IMR-90 (cell line): ENCODE measurements at regions not wholly inside any gene's neighbourhood (a gene's known extent, or its start where the extent isn't known, plus 50 kb on each side); places are given as distances from the start of the nearest gene placed in this dataset.

ENCODE experiments used
- ATAC-seq: fragments of 200-7000 bp; cut with Tn5 transposase; 2 replicates; pipeline ENCODE4 v1.9.1; 2020; ENCODE audit warnings: low read depth, mild to moderate bottlenecking, moderate library complexity
- BruUV-seq: library from RNA; stranded (reverse); fragments of 400-500 nt; replicated peaks from 2 replicates; lab custom pipeline; 2021; lab: Mats Ljungman, UMichigan
- CTCF ChIA-PET: fragments of 300-600 bp; formaldehyde crosslinking; extraction: SDS; loops from one replicate; lab custom pipeline; 2021; ENCODE audit warnings: antibody characterized with exemption; lab: Yijun Ruan, JAX
- POLR2A ChIA-PET: fragments of 300-600 bp; sonication (Branson Sonifier 250); formaldehyde crosslinking; loops from one replicate; lab custom pipeline; 2022; ENCODE audit warnings: antibody characterized with exemption; ENCODE audit not compliant: unreplicated experiment; lab: Charles Lee
- DNase-seq: peaks from one replicate; pipeline ENCODE4 v3.0.0; 2013
- H2AFZ ChIP-seq: replicated peaks from 2 replicates; pipeline ENCODE3; 2013; ENCODE audit warnings: low read length, mild to moderate bottlenecking; ENCODE audit not compliant: poor library complexity
- H2AK5ac ChIP-seq: 2 replicates; pipeline ENCODE4 v1.6.1; 2013; ENCODE audit warnings: low read depth, low read length, inconsistent platforms
- H2AK9ac ChIP-seq: replicated peaks from 2 replicates; pipeline ENCODE3; 2013; ENCODE audit warnings: mild to moderate bottlenecking, low read depth, low read length, moderate library complexity; ENCODE audit not compliant: poor library complexity
- H2BK120ac ChIP-seq: 2 replicates; pipeline ENCODE4 v1.6.1; 2013; ENCODE audit warnings: low read depth, low read length, inconsistent platforms
- H2BK15ac ChIP-seq: 3 replicates; pipeline ENCODE4 v1.6.1; 2013; ENCODE audit warnings: low read depth, low read length, inconsistent platforms
- H2BK20ac ChIP-seq: 2 replicates; pipeline ENCODE4 v1.6.1; 2013; ENCODE audit warnings: low read depth, mild to moderate bottlenecking, inconsistent platforms, low read length, moderate library complexity
- H2BK5ac ChIP-seq: 2 replicates; pipeline ENCODE4 v1.6.1; 2013; ENCODE audit warnings: mild to moderate bottlenecking, low read depth, low read length, inconsistent platforms; ENCODE audit not compliant: poor library complexity, severe bottlenecking
- H3K14ac ChIP-seq: replicated peaks from 2 replicates; pipeline ENCODE4 v1.6.1; 2013; ENCODE audit warnings: low read depth, low read length, inconsistent platforms
- H3K18ac ChIP-seq: 2 replicates; pipeline ENCODE4 v1.6.1; 2013; ENCODE audit warnings: low read depth, low read length, control low read depth
- H3K23ac ChIP-seq: 2 replicates; pipeline ENCODE4 v1.6.1; 2013; ENCODE audit warnings: low read depth, low read length, inconsistent platforms
- H3K27ac ChIP-seq: 2 replicates; pipeline ENCODE4 v1.5.1; 2013; ENCODE audit warnings: mild to moderate bottlenecking, control low read depth, low read length; ENCODE audit not compliant: insufficient read depth
- H3K27me3 ChIP-seq: 2 replicates; pipeline ENCODE4 v1.6.1; 2013; ENCODE audit warnings: low read length; ENCODE audit not compliant: control insufficient read depth, insufficient read depth
- H3K36me3 ChIP-seq: 2 replicates; pipeline ENCODE4 v1.6.1; 2013; ENCODE audit warnings: low read length, mixed read lengths; ENCODE audit not compliant: control insufficient read depth, insufficient read depth
- H3K4ac ChIP-seq: 2 replicates; pipeline ENCODE4 v1.6.1; 2013; ENCODE audit warnings: low read depth, low read length, inconsistent platforms
- H3K4me1 ChIP-seq: 2 replicates; pipeline ENCODE4 v1.6.1; 2013; ENCODE audit warnings: low read length, mixed read lengths; ENCODE audit not compliant: control insufficient read depth, insufficient read depth
- H3K4me2 ChIP-seq: 2 replicates; pipeline ENCODE4 v1.6.1; 2013; ENCODE audit warnings: low read depth, mild to moderate bottlenecking, control low read depth, low read length, moderate library complexity
- H3K4me3 ChIP-seq: 2 replicates; pipeline ENCODE4 v1.5.1; 2013; ENCODE audit warnings: low read depth, mild to moderate bottlenecking, control low read depth, low read length, moderate library complexity; ENCODE audit not compliant: insufficient read depth
- H3K56ac ChIP-seq: 2 replicates; pipeline ENCODE4 v1.6.1; 2013; ENCODE audit warnings: low read length, inconsistent platforms; ENCODE audit not compliant: insufficient read depth; ENCODE audit errors: extremely low read depth
- H3K79me1 ChIP-seq, 2 experiments: 2 replicates each; pipeline ENCODE4 v1.6.1; 2013; ENCODE audit warnings: low read length in 2 of 2, inconsistent platforms in 1 of 2, low read depth in 1 of 2
- H3K9ac ChIP-seq: 2 replicates; pipeline ENCODE4 v1.6.1; 2013; ENCODE audit warnings: low read depth, low read length, control low read depth
- H3K9me1 ChIP-seq: 2 replicates; pipeline ENCODE4 v1.6.1; 2013; ENCODE audit warnings: low read length, inconsistent platforms; ENCODE audit not compliant: insufficient read depth
- H3K9me3 ChIP-seq: 2 replicates; pipeline ENCODE4 v1.6.1; 2013; ENCODE audit warnings: low read length; ENCODE audit not compliant: control insufficient read depth, insufficient read depth
- H4K20me1 ChIP-seq: 2 replicates; pipeline ENCODE4 v1.6.1; 2013; ENCODE audit warnings: low read length, inconsistent platforms; ENCODE audit not compliant: insufficient read depth
- H4K5ac ChIP-seq: 2 replicates; pipeline ENCODE4 v1.6.1; 2013; ENCODE audit warnings: mild to moderate bottlenecking, low read depth, low read length, control low read depth
- H4K8ac ChIP-seq, 2 experiments: 2 replicates each; pipeline ENCODE4 v1.6.1; 2013; ENCODE audit warnings: low read depth in 2 of 2, low read length in 2 of 2, control low read depth in 1 of 2, inconsistent platforms in 1 of 2
- H4K91ac ChIP-seq: 2 replicates; pipeline ENCODE4 v1.6.1; 2013; ENCODE audit warnings: low read depth, low read length, inconsistent platforms; ENCODE audit not compliant: insufficient read depth
- BHLHE40 ChIP-seq: fragments of 150-350 bp; IDR thresholded peaks from 2 replicates; pipeline ENCODE4 v1.6.1; 2016; ENCODE audit warnings: mild to moderate bottlenecking, low read depth, low read length
- CTCF ChIP-seq: conservative IDR thresholded peaks from 2 replicates; pipeline ENCODE4 v1.5.1; 2012; ENCODE audit warnings: mild to moderate bottlenecking, low read depth, low read length, improper control_type of control experiment
- ELK1 ChIP-seq: fragments of 150-350 bp; IDR thresholded peaks from 2 replicates; pipeline ENCODE4 v1.6.1; 2016; ENCODE audit warnings: low read depth, mild to moderate bottlenecking, low read length, moderate library complexity, borderline replicate concordance
- MAZ ChIP-seq: IDR thresholded peaks from 2 replicates; pipeline ENCODE4 v1.6.1; 2012; ENCODE audit warnings: low read depth, mild to moderate bottlenecking, low read length, improper control_type of control experiment, moderate library complexity, borderline replicate concordance
- MXI1 ChIP-seq: IDR thresholded peaks from 2 replicates; pipeline ENCODE4 v1.6.1; 2012; ENCODE audit warnings: low read depth, mild to moderate bottlenecking, low read length, moderate library complexity, borderline replicate concordance
- NFE2L2 ChIP-seq: fragments of 150-350 bp; IDR thresholded peaks from 2 replicates; pipeline ENCODE4 v1.6.1; 2016; ENCODE audit warnings: low read depth, mild to moderate bottlenecking, low read length
- RCOR1 ChIP-seq: IDR thresholded peaks from 2 replicates; pipeline ENCODE4 v1.6.1; 2012; ENCODE audit warnings: mild to moderate bottlenecking, low read length, improper control_type of control experiment; ENCODE audit not compliant: insufficient replicate concordance
- SMC3 ChIP-seq: fragments of 150-350 bp; IDR thresholded peaks from 2 replicates; pipeline ENCODE4 v1.6.1; 2016; ENCODE audit warnings: low read depth, mild to moderate bottlenecking, antibody characterized with exemption, low read length, moderate library complexity
- USF2 ChIP-seq: fragments of 150-350 bp; IDR thresholded peaks from 2 replicates; pipeline ENCODE4 v1.6.1; 2017; ENCODE audit warnings: mild to moderate bottlenecking, antibody characterized with exemption, low read length, low read depth
- WGBS, 2 experiments: methylation state at CpG; one replicate each; pipeline versions ENCODE4 v1.1.5 to v1.1.7; 2013; ENCODE audit warnings: missing lambda C conversion rate in 2 of 2; ENCODE audit not compliant: insufficient read length in 1 of 2; ENCODE audit errors: extremely low coverage in 2 of 2; 5-methylcytosine and 5-hydroxymethylcytosine counted together
- dilution Hi-C: fragments of 300-500 bp; cut with HindIII; formaldehyde crosslinking; loops from one replicate; pipeline ENCODE4 v1.14.3; 2018; ENCODE audit warnings: low sequenced_read_pairs; ENCODE audit not compliant: unreplicated experiment
- in situ Hi-C: fragments of 300-500 bp; cut with MboI; formaldehyde crosslinking; loops from 3 replicates; pipeline ENCODE4 v1.14.3; 2019; ENCODE audit warnings: low sequenced_read_pairs, inconsistent platforms, mixed read lengths
- intact Hi-C: fragments of 100-400 bp; cut with micrococcal nuclease; formaldehyde crosslinking; loops from 2 replicates; pipeline ENCODE4 v1.10.0; 2022

GRCh38 chr9:96038271-96038670 is 162.8 kb downstream of the ERCC6L2 start:
- Histone ChIP-seq H4K20me1 (no peaks in the 10 kb centered on the region; the same call in 1 of the 2 replicates), H2BK5ac (no peak overlapping the region), H2AK5ac (no peak overlapping the region), H3K18ac (no peak overlapping the region), H3K36me3 (no peaks in the 10 kb centered on the region), H2BK15ac (no peak overlapping the region), H2AFZ (no peak overlapping the region), H3K56ac (no peak overlapping the region), H4K91ac (no peak overlapping the region), H3K4me2 (no peak overlapping the region), H4K8ac (no peak overlapping the region), H3K9me3 (peaks cover 17% of the 10 kb centered on the region), H3K4ac (no peak overlapping the region), H4K5ac (no peak overlapping the region), H2BK120ac (no peak overlapping the region), H3K27me3 (peaks cover 25% of the 10 kb centered on the region), H3K9ac (no peak overlapping the region), H3K4me1 (peaks cover 10% of the 10 kb centered on the region; the same call in 1 of the 2 replicates), H3K14ac (no peak overlapping the region), H3K9me1 (peaks cover 5% of the 10 kb centered on the region; the same call in 1 of the 2 replicates), H3K4me3 (no peak overlapping the region), H2BK20ac (no peak overlapping the region), H3K79me1 (no peaks in the 10 kb centered on the region), H3K27ac (no peak overlapping the region), H2AK9ac (no peak overlapping the region), H3K23ac (no peak overlapping the region)
- no TSS peak for BruUV-seq
- ChIA-PET POLR2A (no interaction called here), CTCF (no interaction called here)
- intact Hi-C loops, result no loop called here
- DNase-seq (no peak), ATAC-seq (no peak)
- WGBS, 2 experiments, result 85% methylated on average over 5 of the region's 7 CpGs; no CpG with 5 or more reads in 1 of the 2 experiments
- in situ Hi-C loops, result no loop called here
- TF ChIP-seq SMC3 (no peak), CTCF (no peak), USF2 (no peak), BHLHE40 (no peak), RCOR1 (no peak), MAZ (no peak), ELK1 (no peak), NFE2L2 (no peak), MXI1 (no peak)
- dilution Hi-C loops, result no loop called here
